Esophagus muscularis mucosa (tissue), 4 donors: ENCODE measurements at regions not wholly inside any gene's neighbourhood (a gene's known extent, or its start where the extent isn't known, plus 50 kb on each side); places are given as distances from the start of the nearest gene placed in this dataset.

Experiments
- CTCF ChIP-seq, 3 experiments: fragments of 200-600 bp in 2 of 3; fragments of 450-650 bp in 1 of 3; sonication (generic) in 2 of 3; IDR thresholded peaks; one replicate each; pipeline ENCODE4 v1.5.1; 2017 to 2019; ENCODE audit warnings: antibody characterized with exemption in 3 of 3, mild to moderate bottlenecking in 2 of 3, moderate library complexity in 1 of 3
- EP300 ChIP-seq: sonication (generic); formaldehyde crosslinking; IDR thresholded peaks from one replicate; pipeline ENCODE4 v1.6.1; 2017; ENCODE audit warnings: antibody characterized with exemption
- POLR2A ChIP-seq: fragments of 450-650 bp; IDR thresholded peaks from one replicate; pipeline ENCODE4 v1.6.1; 2017; ENCODE audit warnings: antibody characterized with exemption, moderate library complexity, mild to moderate bottlenecking, low read depth
- POLR2AphosphoS5 ChIP-seq, 2 donors: sonication (generic); formaldehyde crosslinking; IDR thresholded peaks; one replicate each; pipeline ENCODE4 v1.6.1; 2017; ENCODE audit warnings: antibody characterized with exemption in 2 of 2

DNA sequence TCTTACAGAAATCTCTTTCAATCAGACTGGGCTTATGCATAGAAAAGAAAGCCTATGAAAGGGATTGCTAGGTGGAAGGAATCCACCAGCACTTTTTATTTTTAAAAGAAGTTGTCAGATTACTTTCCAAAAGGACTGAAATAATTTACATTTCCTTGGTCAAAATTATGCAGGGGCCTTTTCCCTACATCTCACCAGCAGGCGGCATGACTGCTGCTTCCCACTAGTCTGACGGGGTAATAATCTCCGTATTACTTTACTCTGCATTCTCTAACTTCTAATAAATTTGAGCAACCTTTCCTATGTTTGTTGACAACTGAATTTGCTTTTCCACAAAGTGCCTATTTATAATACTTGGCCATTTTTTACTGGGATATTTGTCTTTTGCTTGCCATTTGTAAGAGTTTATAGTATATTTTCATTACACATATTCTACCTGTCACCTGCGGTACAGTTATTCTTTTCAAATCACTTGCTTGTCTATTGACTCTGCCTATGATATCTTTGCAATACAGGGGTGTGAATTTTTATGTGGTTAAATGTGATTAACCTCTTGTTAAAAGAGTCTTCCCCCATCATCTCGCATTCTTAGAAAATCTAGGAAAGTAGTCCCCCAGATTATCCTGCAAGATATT lies 51.9 kb upstream of the USP47 start:
- peak in 2 of 3 experiments; percentile 31 to 46 for TF ChIP-seq CTCF (IDR thresholded peaks at IDR 0.05)
- TF ChIP-seq POLR2AphosphoS5 (IDR thresholded peaks at IDR 0.05): no peak
- no peak for TF ChIP-seq EP300
- TF ChIP-seq POLR2A: no peak
